Left lobe of liver (tissue), 2 donors: ENCODE measurements at regions not wholly inside any gene's neighbourhood (a gene's known extent, or its start where the extent isn't known, plus 50 kb on each side); places are given as distances from the start of the nearest gene placed in this dataset.

Experiments
- ATAC-seq: fragments of 200-7000 bp; cut with Tn5 transposase; one replicate; pipeline ENCODE4 v1.9.1; 2020; ENCODE audit warnings: mild to moderate bottlenecking, moderate library complexity
- DNase-seq: peaks from one replicate; pipeline ENCODE4 v3.0.0-alpha.2; 2020; ENCODE audit warnings: low spot score
- donor health status: DM: no; HTN: no; CAD: no; lungs with moderate emphysema.
- donor health status: DM: no; HTN: yes; CAD: no.

GRCh38 chr15:62783303-62783957 is 259.1 kb upstream of the TPM1 start:
- no peak for ATAC-seq
- DNase-seq = no peak

GRCh38 chr15:62785881-62786828 is 256.4 kb upstream of the TPM1 start:
- DNase-seq = no peak
- no peak for ATAC-seq

- DNase-seq (no peak), ATAC-seq (no peak)
These were observed 255.1 kb upstream of the TPM1 start for GRCh38 chr15:62787401-62787800.

- no peak for ATAC-seq
- DNase-seq = no peak
These were observed 254.3 kb upstream of the TPM1 start for GRCh38 chr15:62788224-62788623.

- no peak for DNase-seq
- ATAC-seq = no peak
These were observed 252.0 kb upstream of the TPM1 start for GRCh38 chr15:62790546-62790945.

- no peak for ATAC-seq
- no peak for DNase-seq
These were observed 250.9 kb upstream of the TPM1 start for GRCh38 chr15:62791694-62792093.

- DNase-seq (no peak), ATAC-seq (no peak)
These were observed 249.4 kb upstream of the TPM1 start for GRCh38 chr15:62792986-62793751.

- ATAC-seq (no peak), DNase-seq (no peak)
These were observed 248.8 kb upstream of the TPM1 start for GRCh38 chr15:62793752-62794144.

- ATAC-seq (no peak), DNase-seq (no peak)
These were observed 247.4 kb upstream of the TPM1 start for GRCh38 chr15:62795171-62795570.

GRCh38 chr15:62795700-62796695 is 246.5 kb upstream of the TPM1 start:
- ATAC-seq = no peak
- no peak for DNase-seq

- ATAC-seq = no peak
- DNase-seq = no peak
These were observed 245.4 kb upstream of the TPM1 start for GRCh38 chr15:62797171-62797570.

GRCh38 chr15:62798536-62798935 is 244.0 kb upstream of the TPM1 start:
- ATAC-seq (no peak), DNase-seq (no peak)

- ATAC-seq = no peak
These were observed 243.5 kb upstream of the TPM1 start for GRCh38 chr15:62799037-62799436.

GRCh38 chr15:62799919-62800318 is 242.6 kb upstream of the TPM1 start:
- DNase-seq = peak; percentile 83
- peak; percentile 98 for ATAC-seq

More at GRCh38 chr15:62799037-62799436, 243.5 kb upstream of the TPM1 start:
- DNase-seq = no peak

- ATAC-seq = no peak
These were observed 239.9 kb upstream of the TPM1 start for GRCh38 chr15:62802612-62803011.

GRCh38 chr15:62803856-62804400 is 238.6 kb upstream of the TPM1 start:
- ATAC-seq (no peak), DNase-seq (no peak)

More at GRCh38 chr15:62802612-62803011, 239.9 kb upstream of the TPM1 start:
- DNase-seq = no peak

GRCh38 chr15:62805502-62805901 is 237.0 kb upstream of the TPM1 start:
- ATAC-seq = no peak
- no peak for DNase-seq

- DNase-seq = no peak
- no peak for ATAC-seq
These were observed 234.9 kb upstream of the TPM1 start for GRCh38 chr15:62807539-62808130.
